Kidney tubule cell (primary cell): ENCODE measurements at regions not wholly inside any gene's neighbourhood (a gene's known extent, or its start where the extent isn't known, plus 50 kb on each side); places are given as distances from the start of the nearest gene placed in this dataset.
"Not testable (repeated sequence)": the region's sequence is repeated elsewhere in the genome, so short reads cannot be mapped to it uniquely, and the experiment has no call there.

Experiments used
- DNase-seq: peaks from one replicate; pipeline ENCODE4 v3.0.0-alpha.2; 2018; ENCODE audit warnings: low spot score

GRCh38 chr6:62889240-62889639 lies 322.0 kb upstream of the FKBP1C start:
- DNase-seq: no peak

DNA sequence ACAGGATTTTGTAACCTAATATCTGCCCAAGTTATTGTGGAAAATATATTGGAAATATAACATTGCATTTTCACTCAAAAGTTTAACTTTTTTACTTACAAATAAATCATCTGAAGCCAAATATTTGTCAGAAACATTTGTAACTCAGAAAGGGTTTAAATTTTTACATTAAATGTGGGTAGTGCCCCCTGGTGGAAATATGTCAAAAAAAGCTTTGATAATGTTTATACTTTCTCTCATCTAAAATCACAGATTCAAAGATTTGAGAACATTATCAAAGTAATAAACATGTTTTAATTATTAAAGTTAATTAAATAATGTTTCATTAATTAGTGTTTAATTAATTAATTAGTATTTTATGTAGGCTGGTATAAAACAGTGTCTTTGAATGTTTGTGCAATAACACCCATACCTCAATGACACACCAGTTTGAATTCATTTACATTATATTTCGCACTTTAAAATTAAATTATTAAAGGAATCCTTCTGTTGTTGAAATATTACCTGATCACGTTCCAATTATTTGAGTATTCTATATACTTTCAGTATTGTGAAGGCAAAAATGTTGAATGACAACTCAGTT lies 320.1 kb upstream of the FKBP1C start:
- DNase-seq: peak; percentile 22

DNA sequence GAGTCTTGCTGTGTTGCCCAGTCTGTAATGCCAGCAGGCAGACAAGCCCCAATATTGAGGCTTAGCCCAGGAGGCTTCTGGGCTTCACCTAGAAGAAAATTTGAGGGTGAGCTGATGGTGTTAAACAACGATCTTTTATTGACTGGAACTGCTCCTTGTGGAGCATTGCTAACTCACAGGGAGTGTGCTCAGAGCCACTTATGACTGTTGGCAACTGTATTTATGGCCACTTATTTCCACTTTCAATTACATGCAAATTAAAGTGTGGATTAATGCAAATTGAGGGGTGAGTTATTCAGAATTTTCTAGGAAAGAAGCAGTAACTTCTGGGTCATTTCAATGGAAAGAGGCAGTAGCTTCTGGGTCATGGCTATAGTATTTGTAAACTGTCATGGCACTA lies 317.2 kb upstream of the FKBP1C start:
- no peak for DNase-seq

- no peak for DNase-seq
Observed at GRCh38 chr6:62903266-62903665, 308.0 kb upstream of the FKBP1C start.

DNA sequence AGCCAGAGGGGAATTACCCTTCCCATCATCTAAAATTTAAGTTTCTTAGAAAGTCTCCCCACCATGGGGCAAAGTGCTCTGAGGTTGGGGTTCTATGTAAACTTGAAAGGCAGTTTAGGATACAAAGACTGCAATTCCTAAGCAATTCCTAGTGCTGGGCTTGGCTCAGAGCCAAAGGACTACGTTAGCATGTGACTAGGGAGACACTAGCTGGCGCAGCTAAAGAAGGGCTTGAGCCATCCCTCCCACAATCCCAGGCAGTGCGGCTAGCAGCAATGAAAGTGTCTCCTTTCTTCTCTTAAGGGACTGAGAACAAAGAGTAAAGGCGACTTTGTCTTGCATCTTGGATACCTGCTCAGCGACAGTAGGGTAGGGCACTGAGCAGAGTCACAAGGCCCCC lies 306.6 kb upstream of the FKBP1C start:
- DNase-seq: no peak

DNA sequence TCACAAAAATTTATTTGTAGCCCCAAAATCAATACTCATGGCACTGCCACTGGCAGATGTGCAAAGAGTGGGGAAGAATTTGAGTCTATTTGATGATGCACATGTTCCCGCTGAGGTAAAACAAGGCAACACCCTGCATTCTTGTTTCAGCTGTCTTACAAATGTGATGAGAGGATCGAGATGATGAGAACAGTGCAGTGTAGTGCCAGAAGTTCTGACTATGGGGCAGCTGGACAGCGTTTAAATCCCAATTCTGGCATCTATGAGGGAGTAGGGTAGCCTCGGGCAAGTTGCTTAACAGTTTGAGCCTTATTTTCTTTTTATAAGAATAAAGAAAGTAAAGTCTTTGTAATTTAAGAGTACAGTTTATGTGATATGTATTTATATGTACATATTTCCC lies 296.7 kb upstream of the FKBP1C start:
- DNase-seq: no peak

- no peak for DNase-seq
Observed at GRCh38 chr6:62923728-62924127, 287.5 kb upstream of the FKBP1C start.

GRCh38 chr6:62940848-62941247 lies 270.4 kb upstream of the FKBP1C start:
- DNase-seq: no peak

GRCh38 chr6:62942000-62942399 lies 269.3 kb upstream of the FKBP1C start:
- DNase-seq: no peak

- no peak for DNase-seq
Observed at GRCh38 chr6:62968834-62969233, 242.4 kb upstream of the FKBP1C start.

- peak; percentile 57 for DNase-seq
Observed at GRCh38 chr6:62971976-62972658, 239.2 kb upstream of the FKBP1C start.

- peak; percentile 31 for DNase-seq
Observed at GRCh38 chr6:62974452-62974851, 236.8 kb upstream of the FKBP1C start.

- no peak for DNase-seq
Observed at GRCh38 chr6:62976566-62976965, 234.7 kb upstream of the FKBP1C start.

DNA sequence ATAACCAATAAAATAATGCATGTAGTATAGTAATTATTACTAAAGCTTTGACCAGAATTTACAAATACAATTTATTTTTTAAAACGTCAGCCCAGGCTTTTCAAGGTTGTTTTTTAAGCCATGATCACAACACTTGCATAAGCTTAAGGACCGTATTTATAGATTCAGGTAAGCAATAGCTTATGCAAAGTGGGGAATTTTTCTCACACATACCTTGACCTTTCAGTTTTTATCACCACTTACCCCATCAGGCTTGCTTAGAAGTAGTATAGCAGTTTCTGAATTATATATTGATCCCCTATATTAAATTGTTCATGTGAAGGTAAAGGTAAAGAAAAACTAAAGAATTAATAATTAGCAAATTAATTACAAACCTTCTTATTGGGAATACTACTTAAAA lies 232.3 kb upstream of the FKBP1C start:
- DNase-seq: no peak

GRCh38 chr6:62980093-62980492 lies 231.2 kb upstream of the FKBP1C start:
- DNase-seq: no peak

DNA sequence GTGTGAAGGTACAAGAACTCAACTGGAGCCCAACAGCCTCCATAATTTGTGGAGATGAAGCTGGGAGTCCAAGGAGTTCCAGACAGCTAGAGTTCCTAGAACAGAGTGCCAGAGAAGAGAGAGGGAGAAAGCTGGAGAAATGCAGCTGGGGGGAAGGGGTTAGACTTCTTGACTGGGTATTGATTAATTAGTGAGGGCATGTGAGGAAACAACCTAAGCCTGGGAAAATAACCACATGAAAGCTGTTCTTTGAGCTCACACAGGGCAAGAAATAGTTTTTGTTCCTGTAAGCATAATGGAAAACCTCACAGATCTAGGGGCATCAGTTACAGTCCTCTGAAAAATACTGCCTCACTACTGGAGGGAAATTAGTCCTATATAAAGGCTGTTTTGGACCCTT lies 230.5 kb upstream of the FKBP1C start:
- DNase-seq: no peak

- no peak for DNase-seq
Observed at GRCh38 chr6:62982951-62983350, 228.3 kb upstream of the FKBP1C start.

DNA sequence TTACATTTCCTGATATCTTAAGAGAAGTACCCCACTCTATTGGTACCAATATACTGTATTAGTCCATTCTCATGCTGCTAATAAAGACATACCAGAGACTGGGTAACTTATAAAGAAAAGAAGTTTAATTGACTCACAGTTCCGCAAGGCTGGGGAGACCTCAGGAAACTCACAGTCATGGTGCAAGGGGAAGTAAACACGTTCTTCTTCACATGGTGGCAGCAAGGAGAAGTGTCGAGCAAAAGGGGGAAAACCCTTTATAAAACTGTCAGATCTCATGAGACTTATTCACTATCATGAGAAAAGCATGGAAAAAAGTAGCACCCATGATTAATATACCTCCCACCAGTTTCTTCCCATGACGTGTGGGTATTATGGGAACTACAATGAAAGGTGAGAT lies 219.6 kb upstream of the FKBP1C start:
- peak; percentile 54 for DNase-seq

DNA sequence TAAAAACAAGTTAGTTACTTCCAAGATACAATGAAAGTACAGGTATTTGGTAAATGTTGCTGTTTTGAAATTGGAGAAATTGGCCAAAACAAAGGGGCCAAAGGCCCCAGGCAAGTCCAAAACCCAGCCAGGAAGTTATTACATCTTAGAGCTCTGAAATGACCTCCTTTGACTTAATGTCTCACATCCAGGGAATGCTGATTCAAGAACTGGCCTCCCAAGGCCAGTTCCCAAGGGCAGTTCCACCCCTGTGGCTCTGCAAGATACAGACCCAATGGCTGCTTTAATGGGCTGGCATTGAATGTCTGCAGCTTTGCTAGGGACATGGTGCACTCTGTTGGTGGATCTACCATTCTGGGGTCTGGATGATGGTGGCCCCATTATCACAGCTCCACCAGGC lies 217.3 kb upstream of the FKBP1C start:
- peak; percentile 42 for DNase-seq

DNA sequence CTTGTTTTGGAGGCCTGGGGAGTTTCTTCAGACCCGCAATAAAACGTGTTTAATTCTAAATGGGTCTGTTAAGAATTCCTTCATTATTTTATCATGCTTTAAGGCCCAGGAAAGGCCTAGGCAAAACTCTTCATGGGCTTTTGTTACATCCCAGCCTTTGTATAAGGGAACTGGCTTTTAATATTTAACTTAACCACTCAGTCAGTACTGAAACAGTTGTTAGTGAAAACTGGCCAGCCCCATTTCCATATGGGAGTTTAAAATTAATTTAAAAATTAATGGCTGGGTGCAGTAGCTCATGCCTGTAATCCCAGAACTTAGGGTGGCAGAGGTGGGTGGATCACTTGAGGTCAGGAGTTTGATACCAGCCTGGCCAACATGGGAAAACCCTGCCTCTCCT lies 213.2 kb upstream of the FKBP1C start:
- DNase-seq: peak; percentile 37

GRCh38 chr6:62999242-62999641 lies 212.0 kb upstream of the FKBP1C start:
- not testable (repeated sequence) for DNase-seq

DNA sequence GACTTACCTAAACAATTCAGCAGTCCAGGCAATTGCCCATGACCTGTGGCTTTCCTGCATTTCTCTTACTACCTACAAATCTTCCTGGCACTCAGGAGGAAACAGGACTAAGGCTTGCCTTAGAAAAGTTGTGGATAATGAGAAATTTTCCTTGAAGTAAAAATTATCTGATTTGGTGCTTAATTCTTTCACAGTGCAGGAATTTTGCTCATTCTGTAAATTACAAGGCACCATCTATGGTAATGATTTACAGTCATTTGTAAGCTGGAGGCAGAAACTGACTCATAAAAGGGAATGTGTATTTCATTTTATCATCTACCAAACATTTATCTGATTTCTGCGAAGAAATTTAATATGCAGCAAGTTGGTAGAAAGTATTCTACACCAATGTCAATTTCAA lies 211.5 kb upstream of the FKBP1C start:
- DNase-seq: peak; percentile 60

DNA sequence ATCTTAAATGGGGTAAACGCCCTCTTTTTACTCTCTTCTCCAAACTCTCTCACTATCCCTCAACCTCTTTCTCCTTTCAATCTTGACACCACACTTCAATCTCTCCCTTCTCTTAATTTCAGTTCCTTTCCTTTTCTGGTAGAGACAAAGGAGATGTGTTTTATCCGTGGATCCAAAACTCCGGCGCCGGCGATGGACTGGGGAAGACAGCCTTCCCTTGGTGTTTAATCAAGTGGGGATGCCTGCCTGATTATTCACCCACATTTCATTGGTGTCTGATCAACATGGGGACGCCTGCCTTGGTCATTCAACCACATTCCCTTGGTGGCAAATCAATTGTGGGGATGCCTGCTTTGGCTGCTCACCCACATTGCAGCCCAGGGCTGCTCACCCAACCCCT lies 205.3 kb upstream of the FKBP1C start:
- DNase-seq: not testable (repeated sequence)

- DNase-seq: not testable (repeated sequence)
Observed at GRCh38 chr6:63010962-63011361, 200.3 kb upstream of the FKBP1C start.
